ENCODE measurements at regions not wholly inside any gene's neighbourhood (a gene's known extent, or its start where the extent isn't known, plus 50 kb on each side); places are given as distances from the start of the nearest gene placed in this dataset.

DNA sequence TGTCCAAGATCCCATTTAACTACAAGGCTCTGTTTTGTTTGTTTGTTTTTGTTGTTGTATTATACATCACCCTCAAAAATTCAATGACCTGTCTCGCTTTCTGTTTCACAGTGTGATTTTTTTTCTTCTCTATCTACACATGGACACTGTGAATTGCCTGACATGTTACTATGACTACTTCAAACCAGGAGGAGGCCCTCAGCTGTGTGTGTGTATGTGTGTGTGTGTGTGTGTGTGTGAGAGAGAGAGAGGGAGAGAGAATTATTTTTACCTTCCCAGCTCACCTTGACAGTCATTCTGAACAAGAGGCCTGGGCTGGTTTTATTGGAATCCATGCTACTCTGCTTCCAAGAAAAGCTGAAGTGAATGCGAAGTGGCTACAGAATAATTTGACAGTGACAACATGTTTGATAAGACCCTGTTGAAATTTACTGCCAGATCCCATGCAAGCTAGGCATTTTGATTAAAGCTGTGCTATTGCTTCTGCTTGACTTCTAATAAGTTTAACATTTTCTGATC, 841.4 kb downstream of the NSUN3 start:
- H3K27ac ChIP-seq (ENCODE audit: low read length), result no peak overlapping the region

DNA sequence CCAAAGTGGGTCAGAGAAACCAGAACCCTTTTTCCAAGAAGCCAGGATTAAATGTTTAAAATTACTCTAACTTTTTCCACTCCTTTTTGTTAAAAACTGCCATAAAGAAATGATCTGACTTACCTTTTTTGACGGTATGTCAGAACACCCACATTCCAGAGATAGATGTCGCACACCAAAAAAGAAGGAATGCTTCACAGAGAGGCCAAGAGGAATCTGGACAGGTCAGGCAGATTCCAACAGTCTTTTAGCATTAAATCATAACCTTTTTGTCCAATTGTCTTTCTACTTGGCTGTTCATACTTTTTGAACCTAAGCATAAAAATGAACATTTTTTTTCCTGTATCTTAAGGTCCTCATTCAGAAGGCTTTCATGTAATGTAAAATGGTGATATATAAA, 846.9 kb downstream of the NSUN3 start:
- Histone ChIP-seq H4K20me1 (ENCODE audit: insufficient read depth, low read depth, low read length) (no peaks in the 10 kb centered on the region), H2AFZ (ENCODE audit: low read length) (no peak overlapping the region), H3K9ac (ENCODE audit: low read length) (no peak overlapping the region), H3K4me1 (ENCODE audit: low read length) (no peaks in the 10 kb centered on the region), H3K9me3 (ENCODE audit: low read length) (peaks cover 3% of the 10 kb centered on the region; the same call in 1 of the 2 replicates), H3K4me2 (ENCODE audit: low read depth, low read length, poor library complexity, severe bottlenecking) (no peak overlapping the region), H3K27ac (ENCODE audit: low read length) (no peak overlapping the region), H3K36me3 (ENCODE audit: insufficient read depth, low read length) (no peaks in the 10 kb centered on the region), H3K4me3 (ENCODE audit: low read length) (no peak overlapping the region), H3K27me3 (ENCODE audit: low read length) (no peaks in the 10 kb centered on the region), H3K79me2 (ENCODE audit: low read length) (no peaks in the 10 kb centered on the region), H3K9me2 (replicated peaks; ENCODE audit: insufficient read depth, low read length) (no peaks in the 10 kb centered on the region)
- DNase-seq, result no peak

More for the DNA sequence above, 841.4 kb downstream of the NSUN3 start:
- no peaks in the 10 kb centered on the region for H4K20me1 ChIP-seq (ENCODE audit: insufficient read depth, low read depth, low read length)
- no peak overlapping the region for H3K4me2 ChIP-seq (ENCODE audit: low read depth, low read length, poor library complexity, severe bottlenecking)
- H3K9ac ChIP-seq (ENCODE audit: low read length), result no peak overlapping the region
- H3K4me3 ChIP-seq (ENCODE audit: low read length), result no peak overlapping the region
- no peaks in the 10 kb centered on the region for H3K27me3 ChIP-seq (ENCODE audit: low read length)
- H3K36me3 ChIP-seq (ENCODE audit: insufficient read depth, low read length), result no peaks in the 10 kb centered on the region
- H3K9me2 ChIP-seq (replicated peaks; ENCODE audit: insufficient read depth, low read length), result no peaks in the 10 kb centered on the region
- H3K79me2 ChIP-seq (ENCODE audit: low read length), result no peaks in the 10 kb centered on the region
- no peak for DNase-seq
- H3K4me1 ChIP-seq (ENCODE audit: low read length), result no peaks in the 10 kb centered on the region
- H2AFZ ChIP-seq (ENCODE audit: low read length), result no peak overlapping the region
- no peaks in the 10 kb centered on the region for H3K9me3 ChIP-seq (ENCODE audit: low read length)

DNA sequence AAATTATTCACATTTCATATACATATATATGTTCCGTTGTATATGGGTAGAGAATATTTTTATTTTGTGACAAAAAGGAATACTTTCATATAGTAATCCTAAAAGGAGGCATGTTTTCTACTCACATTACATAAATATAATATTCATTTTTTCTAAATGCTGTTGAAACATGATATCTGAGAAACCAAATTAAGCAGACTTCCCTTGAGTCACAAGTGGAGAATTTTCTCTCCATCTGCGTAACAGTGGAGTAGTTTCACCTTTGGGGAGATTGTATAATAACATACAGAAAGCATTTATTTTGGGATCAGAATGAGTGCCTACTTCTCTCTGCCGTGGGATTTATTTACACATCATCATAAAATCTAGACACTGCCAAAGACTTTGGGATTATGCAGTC, 849.8 kb downstream of the NSUN3 start:
- no peaks in the 10 kb centered on the region for H3K27me3 ChIP-seq (ENCODE audit: low read length)
- no peak overlapping the region for H3K4me3 ChIP-seq (ENCODE audit: low read length)
- H2AFZ ChIP-seq (ENCODE audit: low read length), result no peak overlapping the region
- no peak for DNase-seq
- no peaks in the 10 kb centered on the region for H4K20me1 ChIP-seq (ENCODE audit: insufficient read depth, low read depth, low read length)
- H3K27ac ChIP-seq (ENCODE audit: low read length), result no peak overlapping the region
- H3K4me2 ChIP-seq (ENCODE audit: low read depth, low read length, poor library complexity, severe bottlenecking), result no peak overlapping the region
- H3K36me3 ChIP-seq (ENCODE audit: insufficient read depth, low read length), result no peaks in the 10 kb centered on the region
- H3K9me2 ChIP-seq (replicated peaks; ENCODE audit: insufficient read depth, low read length), result no peaks in the 10 kb centered on the region
- no peaks in the 10 kb centered on the region for H3K79me2 ChIP-seq (ENCODE audit: low read length)
- H3K9ac ChIP-seq (ENCODE audit: low read length), result no peak overlapping the region
- no peaks in the 10 kb centered on the region for H3K4me1 ChIP-seq (ENCODE audit: low read length)
- peaks cover 3% of the 10 kb centered on the region; the same call in 1 of the 2 replicates for H3K9me3 ChIP-seq (ENCODE audit: low read length)

DNA sequence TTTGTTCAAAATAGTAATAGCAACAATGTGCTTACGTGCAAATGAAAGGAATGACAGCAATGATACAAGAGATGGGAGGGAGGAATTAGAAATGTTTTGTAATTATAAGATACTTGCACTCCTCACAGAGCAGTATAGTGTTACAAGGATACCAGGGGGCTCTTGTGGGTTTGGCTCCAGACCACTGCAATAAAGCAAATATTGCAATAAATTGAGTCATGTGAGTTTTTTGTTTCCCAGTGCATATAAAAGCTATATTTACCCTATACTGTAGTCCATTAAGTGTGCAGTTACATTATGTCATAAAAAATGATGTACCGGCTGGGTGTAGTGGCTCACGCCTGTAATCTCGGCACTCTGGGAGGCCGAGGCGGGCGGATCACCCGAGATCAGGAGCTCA, 864.3 kb downstream of the NSUN3 start:
- Histone ChIP-seq H3K79me2 (ENCODE audit: low read length) (no peaks in the 10 kb centered on the region), H3K9me3 (ENCODE audit: low read length) (peaks cover 7% of the 10 kb centered on the region; the same call in 1 of the 2 replicates), H3K4me1 (ENCODE audit: low read length) (no peaks in the 10 kb centered on the region), H3K27ac (ENCODE audit: low read length) (no peak overlapping the region), H3K9ac (ENCODE audit: low read length) (no peak overlapping the region), H3K9me2 (replicated peaks; ENCODE audit: insufficient read depth, low read length) (no peaks in the 10 kb centered on the region), H2AFZ (ENCODE audit: low read length) (no peak overlapping the region), H3K27me3 (ENCODE audit: low read length) (no peaks in the 10 kb centered on the region), H3K4me3 (ENCODE audit: low read length) (no peak overlapping the region), H3K36me3 (ENCODE audit: insufficient read depth, low read length) (no peaks in the 10 kb centered on the region), H4K20me1 (ENCODE audit: insufficient read depth, low read depth, low read length) (no peaks in the 10 kb centered on the region), H3K4me2 (ENCODE audit: low read depth, low read length, poor library complexity, severe bottlenecking) (no peak overlapping the region)
- no peak for DNase-seq

DNA sequence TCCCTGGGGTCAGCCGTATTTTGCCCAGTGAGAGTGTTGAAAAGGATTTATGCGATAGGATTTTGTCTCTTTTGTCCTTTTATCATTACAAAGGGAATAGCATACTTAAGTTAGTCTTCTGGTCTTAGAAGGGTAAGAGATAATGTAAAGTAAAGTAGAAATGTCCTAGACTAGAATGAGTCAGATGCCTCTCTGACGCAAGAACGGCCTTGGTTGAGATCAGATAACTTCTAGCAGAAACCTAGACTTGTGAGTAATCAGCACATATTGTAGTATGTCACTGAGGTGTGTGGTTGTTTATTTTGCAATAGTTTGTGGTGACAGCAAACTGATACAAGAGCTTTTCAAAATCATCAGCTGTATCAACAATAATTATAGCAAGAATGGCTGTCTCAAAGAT, 866.1 kb downstream of the NSUN3 start:
- Histone ChIP-seq H3K4me3 (ENCODE audit: low read length) (no peak overlapping the region), H2AFZ (ENCODE audit: low read length) (no peak overlapping the region), H4K20me1 (ENCODE audit: insufficient read depth, low read depth, low read length) (no peaks in the 10 kb centered on the region), H3K27me3 (ENCODE audit: low read length) (no peaks in the 10 kb centered on the region), H3K9ac (ENCODE audit: low read length) (no peak overlapping the region), H3K4me2 (ENCODE audit: low read depth, low read length, poor library complexity, severe bottlenecking) (no peak overlapping the region), H3K27ac (ENCODE audit: low read length) (no peak overlapping the region), H3K9me2 (replicated peaks; ENCODE audit: insufficient read depth, low read length) (no peaks in the 10 kb centered on the region), H3K79me2 (ENCODE audit: low read length) (no peaks in the 10 kb centered on the region), H3K4me1 (ENCODE audit: low read length) (no peaks in the 10 kb centered on the region), H3K9me3 (ENCODE audit: low read length) (peaks cover 7% of the 10 kb centered on the region; the same call in 1 of the 2 replicates), H3K36me3 (ENCODE audit: insufficient read depth, low read length) (no peaks in the 10 kb centered on the region)
- no peak for DNase-seq

DNA sequence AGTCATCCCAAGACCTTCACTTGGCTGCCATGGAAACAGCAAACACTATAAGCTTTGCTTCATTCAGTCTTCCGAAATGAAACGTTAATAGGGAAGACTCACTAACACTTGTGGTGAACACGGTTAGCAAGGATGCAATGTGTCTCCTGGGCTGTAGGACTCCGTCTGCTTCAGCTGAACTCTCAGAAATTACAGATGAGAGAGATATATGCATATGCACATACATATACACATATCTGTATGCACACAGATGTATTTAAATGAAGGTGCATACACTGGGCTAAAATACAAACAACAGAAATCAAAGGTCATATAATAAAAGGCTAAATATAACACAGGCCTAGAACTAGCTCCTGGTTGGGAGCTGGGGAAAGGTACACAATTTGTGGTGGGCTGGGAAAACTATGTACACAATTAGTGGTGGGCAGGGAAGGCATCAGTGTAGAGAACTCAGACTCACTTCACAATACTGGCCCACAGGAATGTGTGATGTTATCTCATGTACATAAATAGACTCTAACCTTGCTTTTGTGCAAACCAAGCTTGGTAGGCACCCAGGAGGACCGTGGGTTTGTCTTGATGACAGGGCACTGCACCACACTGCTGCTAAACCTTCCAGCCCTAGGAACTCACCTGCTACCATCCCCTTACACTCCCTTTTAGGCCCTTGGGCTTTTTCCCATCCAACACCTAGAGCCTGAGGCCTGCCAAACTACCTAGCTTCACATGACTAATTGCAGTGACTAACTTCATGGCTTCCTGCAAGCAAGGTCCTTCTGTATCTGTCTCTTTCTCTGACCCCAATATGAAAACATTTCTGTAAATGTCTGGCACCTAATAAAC, 873.1 kb downstream of the NSUN3 start:
- H3K79me2 ChIP-seq (ENCODE audit: low read length), result no peaks in the 10 kb centered on the region
- H3K4me3 ChIP-seq (ENCODE audit: low read length), result no peak overlapping the region
- H3K4me2 ChIP-seq (ENCODE audit: low read depth, low read length, poor library complexity, severe bottlenecking), result no peak overlapping the region
- no peak overlapping the region for H3K27ac ChIP-seq (ENCODE audit: low read length)
- H3K9ac ChIP-seq (ENCODE audit: low read length), result no peak overlapping the region
- H4K20me1 ChIP-seq (ENCODE audit: insufficient read depth, low read depth, low read length), result no peaks in the 10 kb centered on the region
- no peaks in the 10 kb centered on the region for H3K9me2 ChIP-seq (replicated peaks; ENCODE audit: insufficient read depth, low read length)
- H2AFZ ChIP-seq (ENCODE audit: low read length), result no peak overlapping the region
- H3K27me3 ChIP-seq (ENCODE audit: low read length), result no peaks in the 10 kb centered on the region
- DNase-seq, result no peak
- no peaks in the 10 kb centered on the region for H3K36me3 ChIP-seq (ENCODE audit: insufficient read depth, low read length)
- H3K9me3 ChIP-seq (ENCODE audit: low read length), result no peaks in the 10 kb centered on the region; the same call in none of the 2 replicates
- H3K4me1 ChIP-seq (ENCODE audit: low read length), result no peaks in the 10 kb centered on the region

DNA sequence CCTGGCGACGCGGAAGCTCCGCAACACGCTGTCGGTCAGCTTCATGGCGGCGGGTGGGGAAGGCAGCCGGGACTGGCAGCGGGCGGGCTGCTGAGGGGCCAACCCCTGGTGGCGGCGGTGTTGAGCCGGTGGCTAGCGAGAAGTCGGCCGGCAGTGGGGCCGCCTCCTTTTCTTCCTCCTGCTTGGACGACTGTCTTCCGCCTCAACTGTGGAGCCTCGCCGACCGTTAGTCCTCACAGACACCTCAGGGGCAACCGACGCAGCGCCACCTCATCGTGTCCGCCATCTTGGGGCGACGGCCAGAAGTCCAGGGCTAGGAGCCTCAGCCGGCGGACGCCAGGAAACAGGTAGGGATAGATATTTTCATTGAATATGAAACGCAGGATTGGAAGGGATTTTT, 875.1 kb downstream of the NSUN3 start:
- Histone ChIP-seq H3K79me2 (ENCODE audit: low read length) (no peaks in the 10 kb centered on the region), H2AFZ (ENCODE audit: low read length) (no peak overlapping the region)

DNA sequence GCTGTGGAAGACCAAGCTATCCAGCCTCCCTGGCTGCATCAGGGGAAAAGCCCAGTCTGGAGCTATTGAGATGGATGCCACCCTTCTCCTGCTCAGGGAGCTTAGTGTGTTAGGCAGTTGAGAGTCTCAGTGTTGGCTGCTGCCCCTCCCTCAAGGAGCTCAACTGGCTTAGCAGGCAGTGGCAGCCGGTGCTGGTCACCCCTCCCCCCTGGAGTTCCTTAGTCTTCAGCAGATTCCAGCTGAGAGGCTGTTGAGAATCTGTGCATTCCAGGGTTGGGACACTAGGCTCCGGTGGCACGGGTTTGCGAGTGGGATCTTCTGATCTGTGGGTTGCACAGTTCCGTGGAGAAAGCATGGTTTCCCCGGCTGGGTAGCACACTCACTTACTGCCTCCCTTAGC, 883.8 kb downstream of the NSUN3 start:
- Histone ChIP-seq H3K4me2 (ENCODE audit: low read depth, low read length, poor library complexity, severe bottlenecking) (no peak overlapping the region), H2AFZ (ENCODE audit: low read length) (no peak overlapping the region), H3K4me3 (ENCODE audit: low read length) (no peak overlapping the region), H3K9ac (ENCODE audit: low read length) (no peak overlapping the region), H3K9me3 (ENCODE audit: low read length) (no peaks in the 10 kb centered on the region; the same call in 1 of the 2 replicates), H3K27ac (ENCODE audit: low read length) (no peak overlapping the region), H3K27me3 (ENCODE audit: low read length) (no peaks in the 10 kb centered on the region), H4K20me1 (ENCODE audit: insufficient read depth, low read depth, low read length) (no peaks in the 10 kb centered on the region), H3K36me3 (ENCODE audit: insufficient read depth, low read length) (no peaks in the 10 kb centered on the region), H3K9me2 (replicated peaks; ENCODE audit: insufficient read depth, low read length) (no peaks in the 10 kb centered on the region), H3K79me2 (ENCODE audit: low read length) (no peaks in the 10 kb centered on the region), H3K4me1 (ENCODE audit: low read length) (no peaks in the 10 kb centered on the region)
- DNase-seq, result no peak

More for the DNA sequence above, 875.1 kb downstream of the NSUN3 start:
- Histone ChIP-seq H3K36me3 (ENCODE audit: insufficient read depth, low read length) (no peaks in the 10 kb centered on the region), H3K9ac (ENCODE audit: low read length) (no peak overlapping the region), H3K27ac (ENCODE audit: low read length) (no peak overlapping the region), H3K9me3 (ENCODE audit: low read length) (no peaks in the 10 kb centered on the region; the same call in none of the 2 replicates), H4K20me1 (ENCODE audit: insufficient read depth, low read depth, low read length) (no peaks in the 10 kb centered on the region), H3K27me3 (ENCODE audit: low read length) (no peaks in the 10 kb centered on the region), H3K4me1 (ENCODE audit: low read length) (no peaks in the 10 kb centered on the region), H3K9me2 (replicated peaks; ENCODE audit: insufficient read depth, low read length) (no peaks in the 10 kb centered on the region), H3K4me3 (ENCODE audit: low read length) (no peak overlapping the region), H3K4me2 (ENCODE audit: low read depth, low read length, poor library complexity, severe bottlenecking) (no peak overlapping the region)
- no peak for DNase-seq

All from Karpas-422 (cell line).